K562 (cell line): ENCODE measurements at regions not wholly inside any gene's neighbourhood (a gene's known extent, or its start where the extent isn't known, plus 50 kb on each side); places are given as distances from the start of the nearest gene placed in this dataset.

Experiments used
- ATAC-seq: fragments of 200-7000 bp; cut with Tn5 transposase; 3 replicates; pipeline ENCODE4 v1.9.1; 2020; ENCODE audit warnings: moderate library complexity
- BruUV-seq: library from RNA; stranded (reverse); fragments of 400-500 nt; replicated peaks from 2 replicates; lab custom pipeline; 2021; lab: Mats Ljungman, UMichigan
- CTCF ChIA-PET: fragments of 300-600 bp; formaldehyde crosslinking; extraction: SDS; loops from one replicate; lab custom pipeline; 2021; ENCODE audit warnings: low intra/inter-chr PET ratio; lab: Yijun Ruan, JAX
- POLR2A ChIA-PET: fragments of 300-600, 350-650 bp; sonication (Branson Sonifier 250); formaldehyde crosslinking; extraction: SDS; loops from one replicate; lab custom pipeline; 2021; ENCODE audit warnings: antibody characterized with exemption, inconsistent platforms; lab: Yijun Ruan, JAX
- DNase-seq, 4 experiments: peaks; one replicate each; pipeline versions ENCODE4 v3.0.0 to v3.0.0-alpha.2; 2011 to 2018; ENCODE audit warnings: low spot score in 3 of 4, mixed read lengths in 3 of 4; ENCODE audit errors: extremely low read depth in 1 of 4
- FAIRE-seq: peaks from 2 replicates; lab custom pipeline; 2011; peaks lifted over from hg19 to GRCh38; lab: Jason Lieb, UNC
- H2AFZ ChIP-seq: 2 replicates; pipeline ENCODE4 v1.6.0; 2011; ENCODE audit warnings: low read depth, low read length, control low read depth, inconsistent platforms
- H3K27ac ChIP-seq: fragments of 200-600 bp; 3 replicates; pipeline ENCODE4 v1.8.0; 2011; ENCODE audit warnings: low read depth, mild to moderate bottlenecking, control low read depth, inconsistent platforms, low read length, moderate library complexity, mixed read lengths; ENCODE audit errors: extremely low read depth
- H3K27me3 ChIP-seq, 2 experiments: fragments of 300-600 bp in 1 of 2; 2 replicates in 1 of 2; 3 replicates in 1 of 2; pipeline versions ENCODE4 v1.6.0 to v1.8.0; 2011; ENCODE audit warnings: inconsistent platforms in 2 of 2, low read length in 2 of 2, mild to moderate bottlenecking in 1 of 2, mixed read lengths in 1 of 2, moderate library complexity in 1 of 2; ENCODE audit not compliant: control insufficient read depth in 2 of 2, insufficient read depth in 2 of 2
- H3K36me3 ChIP-seq: fragments of 300-600 bp; 3 replicates; pipeline ENCODE4 v1.8.0; 2011; ENCODE audit warnings: mild to moderate bottlenecking, low read length, inconsistent platforms; ENCODE audit not compliant: control insufficient read depth, insufficient read depth
- H3K4me1 ChIP-seq, 2 experiments: fragments of 200-600 bp in 1 of 2; replicated peaks in 1 of 2; 2 replicates in 1 of 2; 3 replicates in 1 of 2; pipeline versions ENCODE4 v1.5.1 to v1.8.0; 2011; ENCODE audit warnings: inconsistent platforms in 2 of 2, low read length in 2 of 2, mild to moderate bottlenecking in 1 of 2, mixed read lengths in 1 of 2, moderate library complexity in 1 of 2; ENCODE audit not compliant: control insufficient read depth in 2 of 2, insufficient read depth in 2 of 2
- H3K4me2 ChIP-seq: 2 replicates; pipeline ENCODE4 v1.6.1; 2011; ENCODE audit warnings: low read length, control low read depth, inconsistent platforms, mixed read lengths; ENCODE audit not compliant: insufficient read depth
- H3K4me3 ChIP-seq: fragments of 200-600 bp; sonication (generic), shearing (Covaris generic); 2 replicates; pipeline ENCODE4 v1.5.1; 2016; ENCODE audit warnings: control low read depth, inconsistent platforms
- H3K79me2 ChIP-seq: fragments of 200-600 bp; 3 replicates; pipeline ENCODE4 v1.8.0; 2011; ENCODE audit warnings: low read length, inconsistent platforms; ENCODE audit not compliant: control insufficient read depth, insufficient read depth
- H3K9ac ChIP-seq, 2 experiments: 2 replicates each; pipeline versions ENCODE4 v1.6.0 to v1.6.1; 2011; ENCODE audit warnings: low read depth in 2 of 2, low read length in 2 of 2, control low read depth in 1 of 2, inconsistent platforms in 1 of 2, mild to moderate bottlenecking in 1 of 2, mixed read lengths in 1 of 2; ENCODE audit not compliant: insufficient read depth in 1 of 2
- H3K9me1 ChIP-seq: one replicate; pipeline ENCODE4 v1.6.0; 2011; ENCODE audit warnings: inconsistent platforms, mild to moderate bottlenecking, low read length, moderate library complexity; ENCODE audit not compliant: control insufficient read depth, insufficient read depth
- H3K9me3 ChIP-seq: replicated peaks from 2 replicates; pipeline ENCODE4 v1.5.1; 2011; ENCODE audit warnings: low read depth, low read length, inconsistent platforms; ENCODE audit not compliant: control insufficient read depth, insufficient read depth
- H4K20me1 ChIP-seq: replicated peaks from 2 replicates; pipeline ENCODE4 v1.6.1; 2011; ENCODE audit warnings: low read length, inconsistent platforms, mixed read lengths; ENCODE audit not compliant: control insufficient read depth, insufficient read depth
- CEBPZ ChIP-seq: fragments of 150-350 bp; IDR thresholded peaks from 2 replicates; pipeline ENCODE4 v1.6.1; 2014; ENCODE audit warnings: low read depth, mild to moderate bottlenecking, low read length, borderline replicate concordance
- CREM ChIP-seq: IDR thresholded peaks from 2 replicates; pipeline ENCODE4 v1.6.1; 2014; ENCODE audit warnings: antibody characterized with exemption, low read depth
- CTBP1 ChIP-seq: fragments of 450-650 bp; IDR thresholded peaks from 2 replicates; pipeline ENCODE4 v1.6.1; 2016; ENCODE audit warnings: borderline replicate concordance
- DPF2 ChIP-seq: fragments of 450-650 bp; IDR thresholded peaks from 2 replicates; pipeline ENCODE4 v1.6.1; 2016
- FOXK2 ChIP-seq, 2 experiments: fragments of 450-650 bp; IDR thresholded peaks in 1 of 2; conservative IDR thresholded peaks in 1 of 2; 2 replicates each; pipeline ENCODE4 v1.6.1; 2016; ENCODE audit warnings: low read depth in 2 of 2, mild to moderate bottlenecking in 1 of 2
- HMG20A ChIP-seq: fragments of 450-650 bp; formaldehyde crosslinking; conservative IDR thresholded peaks from 2 replicates; pipeline ENCODE4 v1.4.0; 2020; ENCODE audit warnings: mild to moderate bottlenecking, mixed read lengths
- L3MBTL2 ChIP-seq: fragments of 450-650 bp; IDR thresholded peaks from 2 replicates; pipeline ENCODE4 v1.6.1; 2016; ENCODE audit warnings: mild to moderate bottlenecking, moderate library complexity
- NFIX ChIP-seq: fragments of 250-450 bp; sonication (Bioruptor Pico); IDR thresholded peaks from 2 replicates; pipeline ENCODE4 v1.4.0; 2020; ENCODE audit warnings: low read depth, mild to moderate bottlenecking, moderate library complexity
- PHTF2 ChIP-seq: fragments of 250-450 bp; sonication (Bioruptor Pico); IDR thresholded peaks from 2 replicates; pipeline ENCODE4 v1.5.0; 2021; ENCODE audit warnings: mild to moderate bottlenecking
- PREB ChIP-seq: sonication (generic); formaldehyde crosslinking; IDR thresholded peaks from 2 replicates; pipeline ENCODE4 v1.8.1; 2023; ENCODE audit warnings: mild to moderate bottlenecking, missing genetic modification reagents
- SP2 ChIP-seq: IDR thresholded peaks from 2 replicates; pipeline ENCODE4 v1.6.1; 2011; ENCODE audit warnings: mild to moderate bottlenecking, low read depth, low read length, moderate library complexity; ENCODE audit not compliant: poor library complexity, severe bottlenecking; ENCODE audit errors: extremely low read depth
- TFAM ChIP-seq: fragments of 250-450 bp; sonication (Bioruptor Pico); conservative IDR thresholded peaks from 2 replicates; pipeline ENCODE4 v1.5.0; 2021; ENCODE audit warnings: mild to moderate bottlenecking, moderate library complexity
- THRB ChIP-seq: fragments of 450-650 bp; formaldehyde crosslinking; conservative IDR thresholded peaks from 2 replicates; pipeline ENCODE4 v1.4.0; 2022; ENCODE audit warnings: mild to moderate bottlenecking, missing genetic modification characterization
- ZNF134 ChIP-seq: fragments of 250-450 bp; sonication (Bioruptor Pico); conservative IDR thresholded peaks from 2 replicates; pipeline ENCODE4 v1.4.0; 2020
- ZNF143 ChIP-seq: sonication (generic); formaldehyde crosslinking; IDR thresholded peaks from 2 replicates; pipeline ENCODE4 v1.9.0; 2022; ENCODE audit warnings: mild to moderate bottlenecking, missing genetic modification reagents
- ZNF586 ChIP-seq: fragments of 450-650 bp; formaldehyde crosslinking; conservative IDR thresholded peaks from 2 replicates; pipeline ENCODE4 v1.4.0; 2020; ENCODE audit warnings: mild to moderate bottlenecking, moderate library complexity
- ZNF830 ChIP-seq: fragments of 250-450 bp; sonication (Bioruptor Pico); IDR thresholded peaks from 2 replicates; pipeline ENCODE4 v1.5.0; 2021; ENCODE audit warnings: mild to moderate bottlenecking
- WGBS: fragments of 100-300 bp; shearing (Covaris generic); methylation state at CpG from one replicate; pipeline ENCODE4 v1.1.6; 2016; ENCODE audit warnings: low coverage, mixed read lengths; ENCODE audit not compliant: insufficient coverage; ENCODE audit errors: missing lambda C conversion rate; 5-methylcytosine and 5-hydroxymethylcytosine counted together
- in situ Hi-C: fragments of 300-500 bp; cut with MboI; formaldehyde crosslinking; loops from 4 replicates; pipeline ENCODE4 v1.15.0; 2018; ENCODE audit warnings: inconsistent platforms, mixed read lengths
- intact Hi-C: fragments of 100-400 bp; cut with micrococcal nuclease; formaldehyde crosslinking; loops from 2 replicates; pipeline ENCODE4 v1.14.2; 2022

- no peaks in the 10 kb centered on the region for H3K27me3 ChIP-seq
- no peaks in the 10 kb centered on the region for H3K79me2 ChIP-seq
- H3K9me3 ChIP-seq = no peaks in the 10 kb centered on the region
- TF ChIP-seq ZNF143 (CRISPR knock-in tag) (no peak), L3MBTL2 (no peak), PHTF2 (CRISPR knock-in tag) (no peak), PREB (CRISPR knock-in tag) (no peak), CREM (no peak), FOXK2 (conservative IDR thresholded peaks at IDR 0.05 in 1 of 2, IDR thresholded peaks at IDR 0.05 in 1 of 2; ENCODE audit: low read depth in 2 of 2) (no peak), THRB (CRISPR knock-in tag) (no peak), CTBP1 (no peak), CEBPZ (no peak), ZNF134 (CRISPR knock-in tag) (no peak), ZNF586 (CRISPR knock-in tag) (no peak), TFAM (CRISPR knock-in tag) (no peak), HMG20A (CRISPR knock-in tag) (no peak), DPF2 (no peak), NFIX (CRISPR knock-in tag) (no peak), ZNF830 (CRISPR knock-in tag) (no peak), SP2 (no peak)
- no TSS peak for BruUV-seq
- no peaks in the 10 kb centered on the region for H4K20me1 ChIP-seq
- intact Hi-C loops (no loop called here), in situ Hi-C loops (no loop called here)
- H3K4me2 ChIP-seq = no peak overlapping the region
- H3K4me3 ChIP-seq = no peak overlapping the region
- ChIA-PET CTCF (no interaction called here), POLR2A (no interaction called here)
- no peak overlapping the region for H3K27ac ChIP-seq
- H3K4me1 ChIP-seq = no peaks in the 10 kb centered on the region
- no peaks in the 10 kb centered on the region for H3K36me3 ChIP-seq
- H2AFZ ChIP-seq = no peak overlapping the region
- 0% methylated on average over 6 of the region's 6 CpGs for WGBS
- no peak for DNase-seq
- no peak overlapping the region for H3K9ac ChIP-seq
- no peaks in the 10 kb centered on the region for H3K9me1 ChIP-seq
- ATAC-seq = no peak
- no peak for FAIRE-seq
These were observed 633.5 kb downstream of the SLITRK1 start for GRCh38 chr13:83248751-83249150.
